RPMI8226 (cell line): ENCODE measurements at regions not wholly inside any gene's neighbourhood (a gene's known extent, or its start where the extent isn't known, plus 50 kb on each side); places are given as distances from the start of the nearest gene placed in this dataset.

ENCODE experiments used
- DNase-seq: peaks from one replicate; pipeline ENCODE4 v3.0.0-alpha.2; 2015

DNA sequence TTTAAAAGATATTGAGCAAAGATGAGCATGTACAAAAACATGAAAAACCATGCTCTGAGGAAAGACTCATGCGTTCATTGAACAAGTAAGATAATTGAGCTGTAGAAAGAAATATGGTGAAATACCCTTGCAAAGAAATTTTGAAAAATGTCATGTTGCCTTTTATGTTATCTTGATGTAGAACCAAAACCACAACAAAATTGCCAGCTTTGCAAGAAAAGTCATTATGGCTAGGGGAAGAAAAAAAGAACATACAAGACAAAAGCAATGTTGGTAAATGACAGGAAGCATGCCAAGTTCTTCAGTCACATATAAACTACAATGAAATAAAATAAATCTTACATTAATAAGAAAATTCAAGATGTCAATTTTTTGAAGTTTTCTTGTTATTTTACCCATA is 368.0 kb downstream of the IRX1 start:
- no peak for DNase-seq

DNA sequence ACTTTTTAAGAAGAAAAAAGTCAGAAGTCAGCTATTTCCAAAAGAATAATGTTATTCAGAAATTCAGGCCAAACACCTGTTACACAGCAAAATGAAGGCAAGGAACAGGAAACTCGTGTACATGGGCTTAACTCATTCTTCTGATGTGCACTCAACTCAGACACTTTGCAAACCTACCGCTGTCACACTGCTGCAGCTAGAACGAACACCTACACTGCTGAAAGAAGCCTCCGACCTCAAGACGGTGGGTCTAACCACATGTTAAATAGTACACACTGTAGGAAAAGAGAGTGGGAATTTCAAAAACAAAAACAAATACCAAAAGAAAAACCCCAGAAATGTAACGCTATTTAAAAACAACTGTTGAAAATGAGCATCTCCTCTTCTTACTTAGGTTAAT is 384.5 kb downstream of the IRX1 start:
- DNase-seq = no peak

DNA sequence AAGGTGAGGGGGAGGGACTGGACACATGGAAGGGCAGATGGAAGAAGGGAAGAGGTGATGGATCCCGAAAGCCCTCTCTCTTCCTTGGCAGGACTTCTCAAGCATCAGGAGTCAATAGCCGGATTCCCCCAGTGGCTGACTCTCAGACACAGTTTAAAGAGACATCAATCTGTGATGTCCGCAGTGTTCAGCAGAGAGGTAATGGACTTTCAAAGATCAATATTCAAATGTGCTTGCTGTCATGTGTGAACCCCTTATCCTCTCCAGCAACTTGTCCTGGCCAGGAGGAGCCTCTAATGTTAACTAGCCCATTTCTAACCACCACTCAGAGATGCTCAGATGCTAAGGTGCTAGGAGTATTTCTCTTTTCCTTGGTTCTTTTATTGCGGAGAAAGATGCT is 392.2 kb downstream of the IRX1 start:
- DNase-seq = no peak

DNA sequence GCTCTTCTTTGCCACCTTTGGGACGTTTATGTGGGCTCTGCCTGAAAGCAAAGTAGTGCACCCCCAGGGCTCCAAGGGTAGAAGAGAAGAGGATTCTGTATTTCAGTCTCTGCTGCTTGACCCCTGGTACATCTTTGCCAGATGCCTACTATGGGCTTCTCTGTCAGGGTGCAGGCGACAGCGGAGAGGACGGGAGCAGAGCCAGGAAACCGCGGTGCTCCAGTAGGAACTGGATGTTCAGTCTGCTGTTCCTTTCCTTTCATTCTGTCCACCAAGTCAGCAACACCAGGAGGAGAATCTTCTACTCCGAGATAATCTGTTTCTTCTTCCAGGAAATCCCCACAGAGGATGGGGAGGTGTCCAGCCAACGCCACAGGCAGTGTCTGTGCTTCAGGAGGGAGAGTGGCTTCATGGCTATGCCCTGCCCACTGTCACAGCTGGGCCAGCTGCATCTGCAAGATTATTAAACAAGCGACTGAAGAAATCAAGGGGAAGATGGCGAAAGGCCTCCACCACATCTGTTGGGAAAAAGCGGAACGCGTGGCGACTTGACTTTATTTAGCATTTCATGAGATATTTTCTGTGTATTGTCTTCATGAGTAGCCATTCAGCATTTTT is 398.3 kb downstream of the IRX1 start:
- DNase-seq = no peak

DNA sequence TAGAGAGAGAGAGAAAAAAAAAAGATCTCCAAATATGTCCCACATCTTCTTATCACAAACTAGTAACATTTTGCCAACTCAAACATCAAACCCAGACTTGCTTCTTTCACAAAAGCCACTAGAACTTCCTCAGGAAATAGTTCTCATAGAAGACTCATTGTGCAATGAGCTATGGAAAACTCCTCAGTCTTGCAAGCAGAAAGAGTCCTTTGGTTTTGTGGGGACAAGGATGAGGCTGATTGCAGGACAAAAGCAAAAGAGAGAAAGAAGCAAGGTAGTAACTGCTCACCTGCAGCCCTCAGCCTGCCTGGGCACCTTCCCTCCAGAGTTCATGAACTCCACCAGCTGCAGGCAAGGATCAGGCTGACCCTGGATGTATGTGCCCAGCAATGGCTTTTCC is 399.0 kb downstream of the IRX1 start:
- no peak for DNase-seq

DNA sequence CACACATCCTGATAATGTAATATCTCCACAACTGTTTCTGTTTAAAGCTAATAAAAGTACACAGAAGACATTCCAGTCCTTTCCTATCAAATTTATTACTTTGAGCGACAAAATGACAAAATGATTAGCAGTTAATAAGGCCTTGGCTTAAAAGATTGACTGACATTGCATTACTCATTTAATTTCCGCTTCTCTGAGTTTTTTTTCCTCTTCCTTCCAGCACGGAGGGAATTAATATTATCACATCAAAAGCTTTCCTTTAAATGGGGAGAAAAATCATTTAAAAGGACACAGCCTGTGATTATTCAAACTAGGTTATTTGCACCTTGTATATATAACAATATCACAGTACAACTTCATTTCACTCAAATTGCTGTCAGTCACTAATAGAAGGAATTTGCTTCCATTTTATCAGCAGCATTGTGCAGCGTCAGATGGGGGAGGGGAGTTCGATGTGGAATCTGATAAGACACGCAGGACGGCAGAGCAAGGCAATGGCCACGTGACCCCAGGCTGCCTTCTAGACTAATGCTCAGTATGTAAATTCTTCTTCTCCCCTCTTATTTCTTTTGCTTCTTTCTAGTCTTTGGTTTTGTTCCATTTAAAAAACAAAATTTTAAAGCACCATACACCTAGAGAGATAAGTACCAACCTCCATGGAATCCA is 400.5 kb downstream of the IRX1 start:
- DNase-seq = no peak

DNA sequence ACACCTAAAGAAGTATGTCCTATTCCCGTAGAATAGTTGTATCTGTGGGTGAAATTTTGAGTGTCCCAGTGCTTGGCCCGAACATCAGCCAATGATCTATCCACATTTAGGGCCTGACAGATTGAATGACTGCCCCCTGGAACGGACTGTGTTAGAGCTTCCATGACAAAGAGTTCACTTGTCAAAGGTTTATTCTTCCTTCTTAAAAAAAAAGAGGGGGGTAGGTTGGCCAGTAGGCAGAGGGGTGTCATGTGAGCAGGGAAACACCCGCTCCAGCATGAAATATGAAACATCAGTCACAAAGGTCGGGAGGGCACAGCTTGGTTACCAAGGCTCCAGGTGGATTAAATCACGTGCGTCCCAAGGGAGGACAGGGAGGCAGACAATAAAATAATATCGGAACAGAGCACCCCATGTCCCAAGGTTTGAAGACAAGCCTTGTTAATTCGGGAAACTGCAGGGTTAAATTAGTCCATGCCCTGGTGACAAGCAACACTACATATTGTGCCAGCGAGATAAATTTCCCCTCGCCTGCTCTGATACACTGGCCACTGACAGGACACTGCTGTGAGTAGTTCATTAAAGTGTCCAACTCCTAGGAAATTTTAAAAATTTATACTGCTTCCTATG is 401.2 kb downstream of the IRX1 start:
- no peak for DNase-seq

DNA sequence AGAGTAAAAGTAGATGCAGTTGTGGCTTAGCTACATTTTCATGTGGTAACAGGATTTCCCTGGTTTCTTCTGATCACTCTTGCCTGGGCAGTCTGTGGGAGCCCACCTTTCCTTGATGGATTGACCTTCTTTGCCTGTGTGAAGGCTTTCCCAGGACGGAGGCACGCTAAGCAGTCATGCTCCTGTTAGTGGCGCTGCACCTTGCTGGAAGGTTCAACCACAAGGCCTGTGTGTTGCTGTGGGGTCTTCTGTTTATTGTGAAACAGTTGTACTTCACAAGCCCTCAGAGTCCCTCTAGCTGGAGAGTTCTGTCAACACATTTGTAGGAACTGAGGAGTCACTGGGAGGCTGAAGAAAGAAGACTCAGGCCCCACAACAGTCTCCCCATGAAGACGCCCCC is 402.0 kb downstream of the IRX1 start:
- DNase-seq = no peak

DNA sequence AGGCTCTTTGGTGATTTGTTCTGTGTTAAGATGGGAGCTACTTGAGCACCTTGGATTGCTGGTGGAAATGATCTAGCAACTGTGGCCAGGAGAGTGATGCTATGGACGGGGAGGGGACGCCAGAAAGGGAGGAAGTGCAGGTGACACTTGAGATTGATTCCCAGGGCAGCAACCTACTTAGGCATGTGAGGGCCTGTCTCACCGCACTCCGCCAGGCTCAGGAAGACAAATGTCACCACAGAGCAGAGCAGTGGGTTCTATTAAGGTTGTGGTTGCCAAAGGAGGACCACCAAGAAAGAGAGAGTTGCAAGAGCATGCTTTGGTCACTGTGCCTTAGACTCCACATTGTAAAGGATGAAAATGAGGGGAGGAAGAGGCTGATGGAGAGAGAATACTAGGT is 404.3 kb downstream of the IRX1 start:
- no peak for DNase-seq

DNA sequence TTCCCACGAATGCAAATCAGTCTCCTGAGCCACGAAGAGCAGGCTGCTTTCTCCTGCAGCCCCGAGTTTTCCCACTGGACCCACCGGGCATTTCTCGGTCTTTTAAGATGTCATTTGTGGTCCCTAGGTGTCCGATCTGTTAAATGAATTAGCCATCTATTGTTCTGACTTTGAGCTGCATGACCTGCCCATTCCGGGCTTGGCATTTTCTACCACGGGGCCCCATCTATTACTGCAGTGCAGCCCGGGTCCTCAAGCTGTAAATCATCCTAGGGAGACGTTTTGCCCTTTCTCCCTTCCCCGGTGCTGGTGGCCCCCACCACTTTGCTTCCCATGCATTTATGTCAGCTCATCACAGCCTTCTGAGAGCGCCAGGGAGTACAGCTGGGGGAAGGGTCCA is 405.4 kb downstream of the IRX1 start:
- DNase-seq = no peak

DNA sequence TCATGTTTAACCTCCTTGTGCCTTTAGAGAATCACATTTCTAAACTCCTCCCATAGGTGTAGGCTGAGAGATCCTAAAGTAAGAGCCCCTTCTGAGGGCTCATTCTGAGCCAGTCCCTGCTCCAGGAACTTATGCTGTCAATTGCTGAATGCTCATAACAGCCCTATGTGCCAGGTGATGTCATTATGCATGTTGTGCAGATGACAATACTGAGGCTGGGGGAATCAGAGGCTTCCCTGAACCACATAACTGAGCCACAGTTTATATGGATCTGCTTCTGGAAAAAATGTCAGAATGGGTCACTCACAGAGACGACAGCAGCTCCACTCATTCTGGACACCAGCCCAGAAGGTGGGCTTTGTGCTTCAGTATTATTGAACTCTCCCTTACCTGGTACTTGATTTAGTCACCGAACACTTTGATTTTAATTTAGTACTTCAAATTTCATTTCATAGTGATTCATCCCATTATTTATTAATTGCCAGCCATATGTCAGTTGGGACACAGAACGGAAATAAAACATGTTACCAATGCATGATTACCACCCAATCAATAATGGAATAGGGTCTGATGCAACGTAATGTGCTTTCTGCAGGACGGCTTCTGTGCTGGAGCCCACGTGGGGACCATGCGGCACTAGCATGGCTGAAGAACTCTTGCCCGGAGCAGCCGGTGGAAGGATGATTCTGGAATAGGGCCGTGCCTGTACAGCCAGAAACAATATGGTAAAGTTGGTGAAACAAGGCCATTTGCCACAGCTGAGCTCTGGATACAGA is 406.3 kb downstream of the IRX1 start:
- DNase-seq = no peak

DNA sequence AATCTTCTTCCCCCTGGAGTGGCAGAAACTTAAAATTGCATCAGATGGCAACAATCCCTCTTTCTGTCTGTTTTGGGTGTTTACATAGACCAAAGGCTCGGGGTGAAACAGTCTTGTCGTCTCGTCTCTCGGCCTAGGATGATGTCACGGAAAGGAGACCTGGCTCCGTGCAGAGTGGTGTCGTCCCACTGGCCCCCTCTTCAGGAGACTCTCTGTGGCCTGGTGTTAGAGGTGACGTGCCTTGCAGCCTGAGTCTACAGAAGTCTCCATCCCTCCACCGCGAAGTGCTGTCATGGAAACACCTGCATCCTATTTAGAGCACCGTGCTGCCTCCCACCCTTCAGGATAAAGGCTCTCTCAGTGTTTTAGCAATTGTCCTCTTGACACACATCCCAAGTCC is 409.7 kb downstream of the IRX1 start:
- peak; percentile 8 for DNase-seq

DNA sequence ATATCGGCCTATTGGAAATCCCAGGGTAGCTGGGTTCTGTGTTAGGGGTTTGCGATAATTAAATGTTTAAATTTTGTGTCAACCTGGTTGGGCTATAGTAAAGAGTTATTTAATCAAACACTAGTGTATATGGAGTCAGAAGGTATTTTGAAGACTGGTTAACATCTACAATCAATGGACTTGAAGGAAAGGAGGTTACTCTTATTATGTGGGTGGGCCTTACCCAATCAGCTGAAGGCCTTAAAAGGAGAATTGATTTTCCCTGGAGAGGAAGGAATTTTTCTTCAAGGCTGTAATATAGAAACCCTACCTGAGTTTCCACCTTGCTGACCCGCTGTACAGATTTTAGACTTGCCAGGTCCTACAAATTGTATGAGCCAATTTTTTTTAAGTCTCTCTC is 411.4 kb downstream of the IRX1 start:
- no peak for DNase-seq

DNA sequence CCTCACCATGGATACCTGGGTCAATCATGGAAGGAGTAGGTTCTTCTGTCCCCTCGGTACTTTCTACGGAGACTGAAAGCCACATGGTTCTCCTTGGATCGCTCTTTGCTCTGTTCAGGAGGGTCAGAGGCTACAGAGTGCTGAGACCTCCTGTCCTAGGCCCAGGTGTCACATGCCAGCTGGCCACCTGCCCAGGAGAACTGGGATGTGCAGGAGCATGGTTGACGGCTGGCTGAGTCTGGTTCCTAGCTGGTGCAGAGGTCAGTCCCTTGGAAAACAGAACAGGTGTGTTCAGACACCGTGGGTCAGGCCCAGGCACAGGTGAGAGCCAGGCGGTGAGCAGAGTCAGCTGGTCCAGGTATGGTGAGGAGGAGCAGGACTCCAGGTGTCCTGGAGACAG is 416.3 kb downstream of the IRX1 start:
- peak; percentile 13 for DNase-seq

DNA sequence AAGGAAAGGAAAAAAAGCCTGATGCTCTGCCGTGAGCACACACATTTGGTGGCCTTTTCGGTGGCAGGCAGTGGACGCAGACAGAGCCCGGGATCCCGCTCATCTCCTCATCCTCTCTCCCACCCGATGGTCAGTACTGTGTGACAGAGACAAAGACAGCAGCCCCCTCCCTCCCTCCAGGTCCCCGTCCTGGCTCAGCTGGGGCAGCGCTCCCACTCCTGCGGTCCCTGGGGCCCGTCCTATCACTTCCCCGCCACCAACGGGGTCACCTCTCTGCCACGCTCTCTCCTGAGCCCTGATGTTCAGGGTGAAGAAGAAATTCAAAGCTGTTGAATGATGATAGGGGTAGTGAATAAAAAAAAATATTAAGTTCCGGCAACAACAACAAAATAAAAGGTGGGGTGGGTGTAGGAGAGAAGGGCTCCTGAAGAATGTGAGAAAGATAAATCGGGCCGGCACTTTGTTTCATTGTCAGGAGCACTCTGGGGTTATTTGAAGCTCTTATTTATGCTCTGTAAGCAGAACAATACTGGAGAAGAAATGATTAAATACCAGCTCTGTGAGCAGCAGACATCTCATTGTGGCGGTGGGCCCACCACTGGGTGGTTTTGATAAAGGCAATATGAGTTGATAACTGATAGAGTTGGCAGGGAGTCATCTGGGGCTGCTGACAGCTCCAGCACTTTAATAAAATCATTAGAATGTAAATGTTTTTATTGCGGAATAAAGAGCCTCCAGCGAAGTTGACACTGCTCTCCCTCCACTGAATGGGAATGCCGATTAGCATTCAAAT is 417.7 kb downstream of the IRX1 start:
- DNase-seq = no peak

DNA sequence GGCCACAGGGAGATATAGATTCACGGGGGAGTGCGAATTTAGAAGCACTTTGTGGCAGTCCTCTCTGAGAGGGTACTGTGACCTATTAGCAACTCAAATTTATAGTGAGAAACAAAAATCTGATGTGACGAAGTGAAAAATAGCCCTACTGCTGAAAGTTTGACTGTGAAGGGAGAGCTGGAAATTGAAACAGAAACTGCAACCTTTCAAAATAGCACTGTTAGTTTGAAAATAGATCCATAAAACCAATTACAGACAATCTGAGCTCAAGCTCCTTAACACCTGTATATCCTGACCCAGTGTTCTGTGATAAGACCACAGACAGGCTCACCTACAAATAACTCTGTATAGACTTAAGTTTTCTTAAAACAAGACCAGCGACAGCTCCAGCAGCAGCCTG is 420.1 kb downstream of the IRX1 start:
- DNase-seq = peak; percentile 74

DNA sequence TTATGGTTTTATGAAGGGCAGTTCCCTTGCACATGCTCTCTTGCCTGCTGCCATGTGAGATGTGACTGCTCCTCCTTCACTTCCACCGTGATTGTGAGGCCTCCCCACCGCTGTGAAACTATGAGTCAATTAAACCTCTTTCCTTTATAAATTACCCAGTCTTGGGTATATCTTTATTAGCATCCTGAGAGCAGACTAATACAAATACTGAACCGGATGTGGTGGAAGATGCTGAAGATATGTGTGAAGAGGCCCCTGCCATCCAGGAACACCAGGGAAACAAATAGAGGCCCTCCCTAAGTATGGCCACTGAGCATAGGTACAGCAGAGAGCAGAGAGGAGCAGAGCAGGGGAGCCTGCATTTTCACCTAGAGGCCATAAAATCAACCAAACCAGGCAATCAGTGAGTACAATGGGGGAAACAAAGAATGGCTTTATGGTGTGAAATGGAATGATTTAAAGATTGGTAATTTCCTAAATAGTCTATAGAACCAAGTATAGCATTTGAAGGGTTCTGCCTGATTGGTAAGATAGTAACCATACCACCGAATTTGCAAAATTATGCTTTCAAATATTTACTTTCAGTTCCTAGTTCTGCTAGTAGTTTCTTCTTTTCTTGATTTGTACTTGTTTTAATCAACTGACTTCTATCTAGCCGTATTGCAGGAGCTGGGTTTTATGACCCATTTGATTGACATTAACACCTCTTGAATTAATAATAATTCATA is 421.6 kb downstream of the IRX1 start:
- DNase-seq = peak; percentile 9

DNA sequence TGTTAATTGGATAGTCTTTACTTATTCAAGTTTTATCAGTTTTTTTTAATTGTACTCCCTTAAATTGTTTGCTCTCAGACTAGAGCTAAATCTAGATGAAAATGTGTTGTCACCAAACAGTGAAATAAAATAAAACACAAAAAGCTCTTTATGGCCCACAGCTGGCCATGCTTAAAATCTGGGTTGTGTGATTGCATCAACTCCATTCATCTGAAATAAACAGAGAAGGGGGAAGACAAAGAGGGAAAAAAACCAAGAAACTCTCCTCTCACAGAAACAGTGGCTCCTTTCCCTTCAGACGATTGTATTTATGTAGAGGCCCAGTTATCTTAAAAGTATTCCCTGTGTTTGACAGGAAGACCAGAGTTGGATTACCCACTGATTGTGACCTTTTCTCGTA is 422.4 kb downstream of the IRX1 start:
- DNase-seq = no peak

DNA sequence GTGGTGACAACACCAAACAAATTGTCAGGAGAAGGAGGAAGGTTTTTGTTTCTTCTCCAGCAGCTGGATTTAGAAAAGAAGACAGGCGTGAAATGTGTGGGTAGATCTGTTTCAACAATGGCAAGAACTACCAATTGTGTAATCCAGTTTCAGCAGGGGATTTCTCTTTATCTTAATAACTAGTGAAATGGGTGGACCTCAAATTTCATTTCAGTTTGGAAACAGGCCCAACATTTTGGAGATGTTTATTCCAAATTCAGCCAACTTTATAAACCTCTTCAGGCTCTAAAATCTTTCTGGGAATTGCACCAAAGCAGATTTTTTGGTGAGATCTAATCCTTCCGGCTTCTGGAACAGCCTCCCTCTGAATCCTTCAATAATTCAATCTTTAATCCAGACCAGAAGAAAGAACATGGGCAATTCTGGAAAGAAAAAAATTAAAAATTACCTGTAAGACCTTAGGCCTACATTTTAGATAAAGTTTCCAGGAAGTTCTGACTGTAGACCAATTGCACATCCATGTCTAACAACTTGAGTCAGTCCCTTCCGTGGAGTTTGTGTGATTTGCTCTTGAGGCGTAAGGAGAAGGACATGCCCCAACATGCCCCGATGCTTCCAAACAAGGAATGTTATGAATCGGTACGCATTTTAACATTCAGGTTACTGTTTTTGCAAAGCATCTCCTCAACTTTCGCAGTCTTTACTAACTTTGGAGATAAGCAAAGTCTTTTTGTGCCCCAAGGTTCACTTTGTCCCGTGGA is 423.6 kb downstream of the IRX1 start:
- DNase-seq = no peak

DNA sequence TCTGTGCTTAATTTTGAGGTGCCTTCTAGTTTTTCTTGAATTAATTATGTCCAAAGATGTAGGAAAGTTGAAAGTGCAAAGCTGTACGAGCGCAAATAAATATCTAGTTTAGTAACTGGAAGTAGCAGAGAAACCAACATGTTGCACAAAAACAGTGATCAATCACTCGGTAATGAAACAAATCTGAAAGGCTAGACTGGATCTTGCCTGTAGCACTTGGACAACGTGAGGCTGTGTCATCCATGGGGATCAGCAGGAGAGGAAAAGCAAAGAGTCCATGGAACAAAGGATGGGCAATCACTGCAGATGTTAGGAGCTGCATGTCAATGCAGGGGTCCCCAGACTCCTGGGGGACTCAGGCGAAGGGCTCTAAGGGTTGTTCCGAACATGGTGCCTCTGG is 424.2 kb downstream of the IRX1 start:
- no peak for DNase-seq

DNA sequence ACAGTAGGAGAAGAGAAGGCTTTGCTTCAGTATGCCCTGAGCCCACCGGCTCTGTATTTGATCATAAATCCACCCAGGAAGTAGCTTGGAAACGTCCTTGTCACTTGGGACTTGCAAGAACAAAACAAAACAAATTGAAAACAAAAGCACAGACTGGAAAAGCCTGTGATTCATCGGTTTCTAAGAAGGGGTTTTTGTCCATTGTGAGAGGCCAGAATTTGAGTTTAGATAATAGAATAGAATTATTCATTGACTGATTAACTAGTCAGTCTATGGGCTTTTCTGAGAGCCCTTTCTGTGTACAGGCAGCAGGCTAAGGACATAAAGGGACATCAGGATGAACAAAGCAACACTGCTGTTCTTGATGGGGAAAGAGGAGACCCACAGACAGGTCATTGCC is 424.8 kb downstream of the IRX1 start:
- no peak for DNase-seq
